NCI-H1436 treated with DMSO at 0.1 percent for 48 hours (cell line): ENCODE measurements at regions not wholly inside any gene's neighbourhood (a gene's known extent, or its start where the extent isn't known, plus 50 kb on each side); places are given as distances from the start of the nearest gene placed in this dataset.
"Not testable (repeated sequence)": the region's sequence is repeated elsewhere in the genome, so short reads cannot be mapped to it uniquely, and the experiment has no call there.

Experiments used
- DNase-seq: peaks from one replicate; lab custom pipeline; 2025; lab: John Stamatoyannopoulos, UW

GRCh38 chr10:123378302-123378701, 224.1 kb downstream of the BUB3 start:
- DNase-seq, result no peak

GRCh38 chr10:123379156-123379555, 225.0 kb downstream of the BUB3 start:
- no peak for DNase-seq

- peak; percentile 36 for DNase-seq
Observed at GRCh38 chr10:123380491-123381085, 226.4 kb downstream of the BUB3 start.

- DNase-seq, result no peak
Observed at GRCh38 chr10:123381224-123381623, 227.0 kb downstream of the BUB3 start.

- no peak for DNase-seq
Observed at GRCh38 chr10:123382491-123382890, 228.3 kb downstream of the BUB3 start.

- no peak for DNase-seq
Observed at GRCh38 chr10:123385508-123386080, 231.4 kb downstream of the BUB3 start.

GRCh38 chr10:123389520-123389919, 235.3 kb downstream of the BUB3 start:
- no peak for DNase-seq

GRCh38 chr10:123390332-123390731, 236.1 kb downstream of the BUB3 start:
- no peak for DNase-seq

- no peak for DNase-seq
Observed at GRCh38 chr10:123390874-123391273, 236.7 kb downstream of the BUB3 start.

- DNase-seq, result no peak
Observed at GRCh38 chr10:123391275-123392028, 237.2 kb downstream of the BUB3 start.

GRCh38 chr10:123392182-123392963, 238.2 kb downstream of the BUB3 start:
- DNase-seq, result peak; percentile 19

GRCh38 chr10:123393170-123393569, 239.0 kb downstream of the BUB3 start:
- no peak for DNase-seq

GRCh38 chr10:123394382-123394781, 240.2 kb downstream of the BUB3 start:
- DNase-seq, result no peak

GRCh38 chr10:123395234-123395633, 241.0 kb downstream of the BUB3 start:
- DNase-seq, result not testable (repeated sequence)

GRCh38 chr10:123395906-123396305, 241.7 kb downstream of the BUB3 start:
- no peak for DNase-seq

GRCh38 chr10:123398180-123398591, 244.0 kb downstream of the BUB3 start:
- no peak for DNase-seq

- DNase-seq, result no peak
Observed at GRCh38 chr10:123398756-123399155, 244.6 kb downstream of the BUB3 start.

GRCh38 chr10:123399276-123399839, 245.2 kb downstream of the BUB3 start:
- DNase-seq, result no peak

- DNase-seq, result no peak
Observed at GRCh38 chr10:123402021-123402420, 247.8 kb downstream of the BUB3 start.

- DNase-seq, result no peak
Observed at GRCh38 chr10:123402656-123403055, 248.5 kb downstream of the BUB3 start.

- DNase-seq, result no peak
Observed at GRCh38 chr10:123404357-123404756, 250.2 kb downstream of the BUB3 start.

GRCh38 chr10:123408660-123409059, 254.5 kb downstream of the BUB3 start:
- no peak for DNase-seq
